Endothelial cell of umbilical vein (primary cell): ENCODE measurements at regions not wholly inside any gene's neighbourhood (a gene's known extent, or its start where the extent isn't known, plus 50 kb on each side); places are given as distances from the start of the nearest gene placed in this dataset.

Experiments used
- BruUV-seq: library from RNA; stranded (reverse); fragments of 400-500 nt; replicated peaks from 2 replicates; lab custom pipeline; 2021; lab: Mats Ljungman, UMichigan
- CTCF ChIA-PET: fragments of 300-600, 350-600 bp; sonication (Branson Sonifier 250); formaldehyde crosslinking; loops from one replicate; lab custom pipeline; 2021; ENCODE audit warnings: antibody characterized with exemption, inconsistent platforms; lab: Charles Lee
- POLR2A ChIA-PET: fragments of 300-600, 350-600 bp; sonication (Branson Sonifier 250); formaldehyde crosslinking; loops from one replicate; lab custom pipeline; 2021; ENCODE audit warnings: antibody characterized with exemption, inconsistent platforms; lab: Charles Lee
- DNase-seq: peaks from one replicate; pipeline ENCODE4 v3.0.0-alpha.2; 2011; ENCODE audit warnings: low read depth, low spot score
- FAIRE-seq: peaks from 2 replicates; lab custom pipeline; 2011; peaks lifted over from hg19 to GRCh38; lab: Jason Lieb, UNC
- H2AFZ ChIP-seq: 2 replicates; pipeline ENCODE4 v1.6.0; 2012; ENCODE audit warnings: low read depth, low read length, control low read depth, inconsistent platforms
- H3K27ac ChIP-seq: 2 replicates; pipeline ENCODE4 v1.5.1; 2011; ENCODE audit warnings: low read depth, mild to moderate bottlenecking, control low read depth, low read length, moderate library complexity; ENCODE audit not compliant: insufficient read depth
- H3K27me3 ChIP-seq, 2 experiments: 2 replicates each; pipeline versions ENCODE4 v1.6.0 to v1.6.1; 2011; ENCODE audit warnings: low read length in 2 of 2, mixed read lengths in 1 of 2; ENCODE audit not compliant: control insufficient read depth in 2 of 2, insufficient read depth in 2 of 2
- H3K36me3 ChIP-seq, 2 experiments: 2 replicates in 1 of 2; 3 replicates in 1 of 2; pipeline ENCODE4 v1.5.1; 2011; ENCODE audit warnings: low read length in 2 of 2, mild to moderate bottlenecking in 1 of 2, moderate library complexity in 1 of 2; ENCODE audit not compliant: control insufficient read depth in 2 of 2, insufficient read depth in 2 of 2; ENCODE audit errors: extremely low read depth in 1 of 2
- H3K4me1 ChIP-seq: 3 replicates; pipeline ENCODE4 v1.5.1; 2011; ENCODE audit warnings: mild to moderate bottlenecking, low read length; ENCODE audit not compliant: control insufficient read depth, insufficient read depth; ENCODE audit errors: extremely low read depth
- H3K4me2 ChIP-seq: 2 replicates; pipeline ENCODE4 v1.6.1; 2011; ENCODE audit warnings: low read length, control low read depth, mixed read lengths; ENCODE audit not compliant: insufficient read depth
- H3K4me3 ChIP-seq, 3 experiments: fragments of 200-600 bp in 1 of 3; sonication (generic), shearing (Covaris generic) in 1 of 3; replicated peaks in 1 of 3; 2 replicates each; pipeline ENCODE4 v1.5.1; 2011 to 2016; ENCODE audit warnings: control low read depth in 3 of 3, low read length in 3 of 3, mild to moderate bottlenecking in 2 of 3, inconsistent platforms in 1 of 3, low read depth in 1 of 3, moderate library complexity in 1 of 3; ENCODE audit not compliant: insufficient read depth in 1 of 3
- H3K79me2 ChIP-seq: 2 replicates; pipeline ENCODE4 v1.6.0; 2012; ENCODE audit warnings: low read length, inconsistent platforms; ENCODE audit not compliant: control insufficient read depth, insufficient read depth
- H3K9ac ChIP-seq: replicated peaks from 2 replicates; pipeline ENCODE3; 2011; ENCODE audit warnings: low read length, control low read depth; ENCODE audit not compliant: insufficient read depth; ENCODE audit errors: extremely low read depth
- H3K9me1 ChIP-seq: replicated peaks from 3 replicates; pipeline ENCODE4 v1.6.0; 2011; ENCODE audit warnings: mild to moderate bottlenecking, low read length; ENCODE audit not compliant: control insufficient read depth, insufficient read depth; ENCODE audit errors: extremely low read depth
- H3K9me3 ChIP-seq: replicated peaks from 2 replicates; pipeline ENCODE4 v1.5.1; 2012; ENCODE audit warnings: low read length, inconsistent platforms; ENCODE audit not compliant: control insufficient read depth, insufficient read depth
- H4K20me1 ChIP-seq: replicated peaks from 2 replicates; pipeline ENCODE3; 2011; ENCODE audit warnings: mild to moderate bottlenecking, low read length; ENCODE audit not compliant: control insufficient read depth, insufficient read depth; ENCODE audit errors: extremely low read depth
- EZH2 ChIP-seq: IDR thresholded peaks from 2 replicates; pipeline ENCODE4 v1.6.1; 2012; ENCODE audit warnings: borderline replicate concordance, low read depth, mild to moderate bottlenecking, moderate library complexity, low read length, inconsistent platforms; ENCODE audit not compliant: severe bottlenecking
- FOS ChIP-seq: IDR thresholded peaks from 2 replicates; pipeline ENCODE4 v1.6.1; 2011; ENCODE audit warnings: mild to moderate bottlenecking, low read length, moderate library complexity, borderline replicate concordance; ENCODE audit not compliant: insufficient read depth
- GATA2 ChIP-seq: IDR thresholded peaks from 2 replicates; pipeline ENCODE4 v1.7.0; 2011; ENCODE audit warnings: low read depth, mild to moderate bottlenecking, moderate library complexity, mixed read lengths, low read length; ENCODE audit not compliant: insufficient read length, insufficient read depth
- JUN ChIP-seq: IDR thresholded peaks from 2 replicates; pipeline ENCODE4 v1.6.1; 2011; ENCODE audit warnings: borderline replicate concordance, low read depth; ENCODE audit not compliant: insufficient read length, insufficient read depth
- MYC ChIP-seq: IDR thresholded peaks from one replicate; pipeline ENCODE4 v1.6.1; 2011; ENCODE audit warnings: mild to moderate bottlenecking, low read depth, low read length
- POLR2A ChIP-seq: IDR thresholded peaks from 2 replicates; pipeline ENCODE4 v1.6.1; 2012; ENCODE audit warnings: low read depth, mild to moderate bottlenecking, control low read depth, low read length
- POLR2AphosphoS5 ChIP-seq: IDR thresholded peaks from 2 replicates; pipeline ENCODE4 v1.6.1; 2012; ENCODE audit warnings: low read depth, mild to moderate bottlenecking, control low read depth, low read length, moderate library complexity; ENCODE audit not compliant: insufficient read depth
- dilution Hi-C: fragments of 300-500 bp; cut with MboI; formaldehyde crosslinking; loops from one replicate; pipeline ENCODE4 v1.15.0; 2019; ENCODE audit warnings: low sequenced_read_pairs; ENCODE audit not compliant: extremely low pct_ligation_motif_present
- intact Hi-C: fragments of 100-400 bp; cut with micrococcal nuclease; formaldehyde crosslinking; loops from one replicate; pipeline ENCODE4 v1.10.0; 2022
- TF ChIP-seq, protein P1 (sequence below), 2 donors: IDR thresholded peaks; 1 replicate in 1 of 2; 2 replicates in 1 of 2; pipeline ENCODE4 v1.5.1; 2011; ENCODE audit warnings: low read length in 2 of 2, mild to moderate bottlenecking in 2 of 2, moderate library complexity in 2 of 2, control low read depth in 1 of 2, inconsistent platforms in 1 of 2, low read depth in 1 of 2; ENCODE audit not compliant: insufficient read depth in 1 of 2; ENCODE audit errors: extremely low read depth in 1 of 2
- TF ChIP-seq, protein P2 (sequence below): IDR thresholded peaks from 2 replicates; pipeline ENCODE4 v1.6.1; 2011; ENCODE audit not compliant: insufficient read depth, insufficient read length

DNA sequence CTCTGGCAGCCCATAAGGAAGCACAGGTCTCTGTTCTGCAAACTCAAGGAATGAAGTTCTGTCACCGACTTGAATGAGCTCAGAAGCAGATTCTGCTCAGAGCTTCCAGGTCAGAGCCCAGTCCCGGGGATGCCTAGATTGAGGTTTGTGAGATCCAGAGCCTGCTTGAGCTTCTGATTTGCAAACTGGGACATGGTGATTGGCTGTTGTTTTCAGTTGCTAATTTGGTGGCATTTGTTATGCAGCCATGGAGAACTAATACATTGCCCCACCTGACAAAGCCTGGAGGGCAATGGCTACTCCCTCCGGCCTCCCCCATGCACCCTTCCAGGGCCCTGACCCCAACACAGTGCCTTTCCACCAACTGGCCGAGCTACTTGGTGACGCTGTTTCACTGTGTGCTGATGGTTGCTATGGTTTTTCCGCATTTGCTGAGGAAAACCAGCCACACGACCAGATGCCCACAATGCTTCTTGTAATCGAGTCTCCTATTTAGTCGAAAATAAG is 379.5 kb upstream of the ATP10A start:
- no peaks in the 10 kb centered on the region for H3K36me3 ChIP-seq
- H3K4me2 ChIP-seq: no peak overlapping the region
- no peak overlapping the region for H2AFZ ChIP-seq
- H3K9me1 ChIP-seq: no peaks in the 10 kb centered on the region
- H4K20me1 ChIP-seq: no peaks in the 10 kb centered on the region
- H3K79me2 ChIP-seq: no peaks in the 10 kb centered on the region
- ChIA-PET POLR2A (no interaction called here), CTCF (no interaction called here)
- FAIRE-seq: no peak
- dilution Hi-C loops: no loop called here
- DNase-seq: no peak
- TF ChIP-seq EZH2 (no peak), POLR2A (no peak), MYC (no peak), GATA2 (no peak), POLR2AphosphoS5 (no peak), FOS (no peak), JUN (no peak)
- TF ChIP-seq, protein P1, sequence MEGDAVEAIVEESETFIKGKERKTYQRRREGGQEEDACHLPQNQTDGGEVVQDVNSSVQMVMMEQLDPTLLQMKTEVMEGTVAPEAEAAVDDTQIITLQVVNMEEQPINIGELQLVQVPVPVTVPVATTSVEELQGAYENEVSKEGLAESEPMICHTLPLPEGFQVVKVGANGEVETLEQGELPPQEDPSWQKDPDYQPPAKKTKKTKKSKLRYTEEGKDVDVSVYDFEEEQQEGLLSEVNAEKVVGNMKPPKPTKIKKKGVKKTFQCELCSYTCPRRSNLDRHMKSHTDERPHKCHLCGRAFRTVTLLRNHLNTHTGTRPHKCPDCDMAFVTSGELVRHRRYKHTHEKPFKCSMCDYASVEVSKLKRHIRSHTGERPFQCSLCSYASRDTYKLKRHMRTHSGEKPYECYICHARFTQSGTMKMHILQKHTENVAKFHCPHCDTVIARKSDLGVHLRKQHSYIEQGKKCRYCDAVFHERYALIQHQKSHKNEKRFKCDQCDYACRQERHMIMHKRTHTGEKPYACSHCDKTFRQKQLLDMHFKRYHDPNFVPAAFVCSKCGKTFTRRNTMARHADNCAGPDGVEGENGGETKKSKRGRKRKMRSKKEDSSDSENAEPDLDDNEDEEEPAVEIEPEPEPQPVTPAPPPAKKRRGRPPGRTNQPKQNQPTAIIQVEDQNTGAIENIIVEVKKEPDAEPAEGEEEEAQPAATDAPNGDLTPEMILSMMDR (IDR thresholded peaks at IDR 0.05; ENCODE audit: extremely low read depth in 1 of 2, insufficient read depth in 1 of 2, low read depth in 1 of 2, low read length in 2 of 2): no peak
- TF ChIP-seq, protein P2, sequence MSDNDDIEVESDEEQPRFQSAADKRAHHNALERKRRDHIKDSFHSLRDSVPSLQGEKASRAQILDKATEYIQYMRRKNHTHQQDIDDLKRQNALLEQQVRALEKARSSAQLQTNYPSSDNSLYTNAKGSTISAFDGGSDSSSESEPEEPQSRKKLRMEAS: no peak
- no TSS peak for BruUV-seq
- H3K4me1 ChIP-seq: no peaks in the 10 kb centered on the region
- intact Hi-C loops: no loop called here
- H3K27ac ChIP-seq: no peak overlapping the region
- H3K9ac ChIP-seq: no peak overlapping the region
- peaks cover 3% of the 10 kb centered on the region for H3K9me3 ChIP-seq
- no peaks in the 10 kb centered on the region for H3K27me3 ChIP-seq
- no peak overlapping the region for H3K4me3 ChIP-seq
